Testis (tissue), 2 donors: ENCODE measurements at regions not wholly inside any gene's neighbourhood (a gene's known extent, or its start where the extent isn't known, plus 50 kb on each side); places are given as distances from the start of the nearest gene placed in this dataset.

Experiments
- CTCF ChIP-seq, 3 experiments: fragments of 450-650 bp in 2 of 3; fragments of 200-600 bp in 1 of 3; sonication (generic) in 1 of 3; IDR thresholded peaks; one replicate each; pipeline ENCODE4 v1.5.1; 2016 to 2019; ENCODE audit warnings: antibody characterized with exemption in 3 of 3, mild to moderate bottlenecking in 2 of 3, moderate library complexity in 1 of 3
- POLR2A ChIP-seq: fragments of 450-650 bp; IDR thresholded peaks from one replicate; pipeline ENCODE4 v1.6.1; 2017; ENCODE audit warnings: antibody characterized with exemption, mild to moderate bottlenecking, moderate library complexity

- TF ChIP-seq POLR2A: no peak
- TF ChIP-seq CTCF (IDR thresholded peaks at IDR 0.05): no peak
Measured at GRCh38 chr2:58671675-58672074, 430.6 kb upstream of the FANCL start.
